PC-3 (cell line): ENCODE measurements at regions not wholly inside any gene's neighbourhood (a gene's known extent, or its start where the extent isn't known, plus 50 kb on each side); places are given as distances from the start of the nearest gene placed in this dataset.

Experiments used
- ATAC-seq: fragments of 200-7000 bp; cut with Tn5 transposase; 2 replicates; pipeline ENCODE4 v1.9.1; 2020; ENCODE audit warnings: mild to moderate bottlenecking, moderate library complexity
- BruUV-seq: library from RNA; stranded (reverse); fragments of 400-500 nt; replicated peaks from 2 replicates; lab custom pipeline; 2021; lab: Mats Ljungman, UMichigan
- CTCF ChIA-PET: fragments of 300-600 bp; sonication (Branson Sonifier 250); formaldehyde crosslinking; loops from one replicate; lab custom pipeline; 2022; ENCODE audit warnings: antibody characterized with exemption; lab: Charles Lee
- POLR2A ChIA-PET: fragments of 300-600 bp; sonication (Branson Sonifier 250); formaldehyde crosslinking; loops from one replicate; lab custom pipeline; 2022; ENCODE audit warnings: antibody characterized with exemption; ENCODE audit not compliant: unreplicated experiment; lab: Charles Lee
- DNase-seq: peaks from one replicate; pipeline ENCODE4 v3.0.0-alpha.2; 2015
- H2AFZ ChIP-seq: fragments of 300-600 bp; sonication (generic); 2 replicates; pipeline ENCODE4 v1.6.0; 2016; ENCODE audit warnings: antibody characterized with exemption, low read length
- H3F3A ChIP-seq: fragments of 300-600 bp; sonication (generic); one replicate; pipeline ENCODE4 v1.6.0; 2017; ENCODE audit warnings: antibody characterized with exemption, low read length, control low read depth, mild to moderate bottlenecking; ENCODE audit not compliant: unreplicated experiment
- H3K27ac ChIP-seq: fragments of 300-600 bp; sonication (generic); 2 replicates; pipeline ENCODE4 v1.5.1; 2016; ENCODE audit warnings: mild to moderate bottlenecking, low read length
- H3K27me3 ChIP-seq: fragments of 300-600 bp; sonication (generic); 2 replicates; pipeline ENCODE4 v1.6.1; 2016; ENCODE audit warnings: low read length, mixed read lengths
- H3K36me3 ChIP-seq: fragments of 300-600 bp; sonication (generic); 2 replicates; pipeline ENCODE4 v1.6.1; 2016; ENCODE audit warnings: low read depth, mixed run types, low read length, mixed read lengths
- H3K4me1 ChIP-seq: fragments of 300-600 bp; sonication (generic); 2 replicates; pipeline ENCODE4 v1.5.1; 2016; ENCODE audit warnings: low read length; ENCODE audit not compliant: insufficient read depth
- H3K4me2 ChIP-seq: fragments of 300-600 bp; sonication (generic); 2 replicates; pipeline ENCODE4 v1.6.0; 2016; ENCODE audit warnings: low read length
- H3K4me3 ChIP-seq: fragments of 300-600 bp; sonication (generic); 2 replicates; pipeline ENCODE4 v1.5.1; 2016; ENCODE audit warnings: mild to moderate bottlenecking, low read length, mixed read lengths
- H3K79me2 ChIP-seq: fragments of 300-600 bp; sonication (generic); 2 replicates; pipeline ENCODE4 v1.6.1; 2017; ENCODE audit warnings: low read length, mixed read lengths
- H3K9ac ChIP-seq: fragments of 300-600 bp; sonication (generic); 2 replicates; pipeline ENCODE4 v1.6.0; 2016; ENCODE audit warnings: mild to moderate bottlenecking, low read length
- H3K9me2 ChIP-seq: fragments of 300-600 bp; sonication (generic); replicated peaks from 2 replicates; pipeline ENCODE4 v1.6.1; 2016; ENCODE audit warnings: mixed run types, low read length, mixed read lengths
- H3K9me3 ChIP-seq: fragments of 300-600 bp; sonication (generic); 2 replicates; pipeline ENCODE4 v1.6.1; 2016; ENCODE audit warnings: low read length, mixed read lengths
- H4K20me1 ChIP-seq: fragments of 300-600 bp; sonication (generic); 2 replicates; pipeline ENCODE4 v1.6.1; 2016; ENCODE audit warnings: low read length, mixed read lengths
- CTCF ChIP-seq: fragments of 300-600 bp; sonication (generic); conservative IDR thresholded peaks from 2 replicates; pipeline ENCODE4 v1.5.1; 2017; ENCODE audit warnings: antibody characterized with exemption, low read depth, mild to moderate bottlenecking, low read length
- EZH2 ChIP-seq: fragments of 300-600 bp; sonication (generic); IDR thresholded peaks from one replicate; pipeline ENCODE4 v1.6.1; 2017; ENCODE audit warnings: antibody characterized with exemption, mild to moderate bottlenecking, low read length; ENCODE audit not compliant: unreplicated experiment
- EZH2phosphoT487 ChIP-seq: fragments of 300-600 bp; sonication (generic); IDR thresholded peaks from 2 replicates; pipeline ENCODE4 v1.6.1; 2018; ENCODE audit warnings: mild to moderate bottlenecking, antibody characterized with exemption, low read length, borderline replicate concordance
- intact Hi-C: fragments of 100-400 bp; cut with micrococcal nuclease; formaldehyde crosslinking; loops from 2 replicates; pipeline ENCODE4 v1.9.0; 2023

DNA sequence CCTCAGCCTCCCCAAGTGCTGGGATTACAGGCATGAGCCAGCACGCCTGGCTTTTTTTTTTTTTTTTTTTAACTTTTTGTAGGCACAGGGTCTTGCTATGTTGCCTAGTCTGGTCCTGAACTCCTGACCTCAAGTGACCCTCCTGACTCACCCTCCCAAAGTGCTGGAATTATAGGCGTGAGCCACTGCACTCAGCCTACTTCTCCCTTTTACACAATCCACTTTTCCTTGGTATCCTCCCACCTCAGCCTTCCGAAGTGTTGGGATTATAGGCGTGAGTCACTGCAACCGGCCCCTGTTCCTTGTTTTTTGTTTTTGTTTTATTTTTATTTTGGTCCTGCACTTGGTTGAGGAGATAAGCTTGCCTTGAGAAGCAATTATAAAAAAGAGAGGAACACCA lies 75.9 kb upstream of the KMT2C start:
- Histone ChIP-seq H3K79me2 (no peaks in the 10 kb centered on the region), H3K36me3 (no peaks in the 10 kb centered on the region), H3F3A (no peaks in the 10 kb centered on the region), H2AFZ (no peak overlapping the region), H4K20me1 (no peaks in the 10 kb centered on the region), H3K4me3 (no peak overlapping the region), H3K9ac (no peak overlapping the region), H3K4me1 (no peaks in the 10 kb centered on the region), H3K27me3 (no peaks in the 10 kb centered on the region), H3K4me2 (no peak overlapping the region), H3K9me3 (no peaks in the 10 kb centered on the region), H3K27ac (no peak overlapping the region), H3K9me2 (no peaks in the 10 kb centered on the region)
- POLR2A ChIA-PET, result no interaction called here
- intact Hi-C loops, result no loop called here
- BruUV-seq, result no TSS peak
- TF ChIP-seq EZH2phosphoT487 (no peak), EZH2 (no peak), CTCF (no peak)
- CTCF ChIA-PET, result no interaction called here
- no peak for DNase-seq
- ATAC-seq, result no peak

GRCh38 chr7:152508701-152509100 lies 72.9 kb upstream of the KMT2C start:
- ATAC-seq (no peak), DNase-seq (no peak)
- H3F3A ChIP-seq, result no peaks in the 10 kb centered on the region
- no peak overlapping the region for H2AFZ ChIP-seq
- CTCF ChIA-PET, result no interaction called here
- H3K9me2 ChIP-seq, result no peaks in the 10 kb centered on the region
- no peak overlapping the region for H3K4me2 ChIP-seq
- no peak overlapping the region for H3K27ac ChIP-seq
- no peaks in the 10 kb centered on the region for H3K4me1 ChIP-seq
- no peaks in the 10 kb centered on the region for H4K20me1 ChIP-seq
- POLR2A ChIA-PET, result no interaction called here
- BruUV-seq, result no TSS peak
- H3K79me2 ChIP-seq, result no peaks in the 10 kb centered on the region
- H3K9me3 ChIP-seq, result no peaks in the 10 kb centered on the region
- intact Hi-C loops, result no loop called here
- TF ChIP-seq EZH2 (no peak), CTCF (no peak), EZH2phosphoT487 (no peak)
- H3K27me3 ChIP-seq, result no peaks in the 10 kb centered on the region
- H3K36me3 ChIP-seq, result no peaks in the 10 kb centered on the region
- no peak overlapping the region for H3K9ac ChIP-seq
- H3K4me3 ChIP-seq, result no peak overlapping the region

GRCh38 chr7:152505606-152506005 lies 69.8 kb upstream of the KMT2C start:
- ChIA-PET POLR2A (no interaction called here), CTCF (no interaction called here)
- Histone ChIP-seq H3K27ac (no peak overlapping the region), H3K4me1 (no peaks in the 10 kb centered on the region), H3K4me2 (no peak overlapping the region), H3K9ac (no peak overlapping the region), H3K36me3 (no peaks in the 10 kb centered on the region), H3K79me2 (no peaks in the 10 kb centered on the region), H2AFZ (no peak overlapping the region), H4K20me1 (no peaks in the 10 kb centered on the region), H3F3A (no peaks in the 10 kb centered on the region), H3K4me3 (no peak overlapping the region), H3K9me2 (no peaks in the 10 kb centered on the region), H3K9me3 (no peaks in the 10 kb centered on the region), H3K27me3 (no peaks in the 10 kb centered on the region)
- no TSS peak for BruUV-seq
- DNase-seq (no peak), ATAC-seq (no peak)
- no peak for TF ChIP-seq CTCF
- no peak for TF ChIP-seq EZH2phosphoT487
- TF ChIP-seq EZH2, result no peak
- intact Hi-C loops, result no loop called here
